ENCODE measurements at regions not wholly inside any gene's neighbourhood (a gene's known extent, or its start where the extent isn't known, plus 50 kb on each side); places are given as distances from the start of the nearest gene placed in this dataset.

GRCh38 chr3:10599017-10599416 lies 93.6 kb upstream of the ATP2B2 start:
- TF ChIP-seq, protein P1, sequence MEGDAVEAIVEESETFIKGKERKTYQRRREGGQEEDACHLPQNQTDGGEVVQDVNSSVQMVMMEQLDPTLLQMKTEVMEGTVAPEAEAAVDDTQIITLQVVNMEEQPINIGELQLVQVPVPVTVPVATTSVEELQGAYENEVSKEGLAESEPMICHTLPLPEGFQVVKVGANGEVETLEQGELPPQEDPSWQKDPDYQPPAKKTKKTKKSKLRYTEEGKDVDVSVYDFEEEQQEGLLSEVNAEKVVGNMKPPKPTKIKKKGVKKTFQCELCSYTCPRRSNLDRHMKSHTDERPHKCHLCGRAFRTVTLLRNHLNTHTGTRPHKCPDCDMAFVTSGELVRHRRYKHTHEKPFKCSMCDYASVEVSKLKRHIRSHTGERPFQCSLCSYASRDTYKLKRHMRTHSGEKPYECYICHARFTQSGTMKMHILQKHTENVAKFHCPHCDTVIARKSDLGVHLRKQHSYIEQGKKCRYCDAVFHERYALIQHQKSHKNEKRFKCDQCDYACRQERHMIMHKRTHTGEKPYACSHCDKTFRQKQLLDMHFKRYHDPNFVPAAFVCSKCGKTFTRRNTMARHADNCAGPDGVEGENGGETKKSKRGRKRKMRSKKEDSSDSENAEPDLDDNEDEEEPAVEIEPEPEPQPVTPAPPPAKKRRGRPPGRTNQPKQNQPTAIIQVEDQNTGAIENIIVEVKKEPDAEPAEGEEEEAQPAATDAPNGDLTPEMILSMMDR (IDR thresholded peaks at IDR 0.05): no peak
- TF ChIP-seq FOXJ3 (CRISPR knock-in tag; IDR thresholded peaks at IDR 0.05): no peak
- no peak for TF ChIP-seq TEAD4 (IDR thresholded peaks at IDR 0.05; ENCODE audit: borderline replicate concordance, insufficient read depth)
